ENCODE measurements at regions not wholly inside any gene's neighbourhood (a gene's known extent, or its start where the extent isn't known, plus 50 kb on each side); places are given as distances from the start of the nearest gene placed in this dataset.

- TF ChIP-seq POLR2A (IDR thresholded peaks at IDR 0.05) (no peak), CTCF (IDR thresholded peaks at IDR 0.05) (no peak)
Measured at GRCh38 chr1:34403156-34403555, 226.4 kb downstream of the C1orf94 start.
